ENCODE measurements at regions not wholly inside any gene's neighbourhood (a gene's known extent, or its start where the extent isn't known, plus 50 kb on each side); places are given as distances from the start of the nearest gene placed in this dataset.

DNA sequence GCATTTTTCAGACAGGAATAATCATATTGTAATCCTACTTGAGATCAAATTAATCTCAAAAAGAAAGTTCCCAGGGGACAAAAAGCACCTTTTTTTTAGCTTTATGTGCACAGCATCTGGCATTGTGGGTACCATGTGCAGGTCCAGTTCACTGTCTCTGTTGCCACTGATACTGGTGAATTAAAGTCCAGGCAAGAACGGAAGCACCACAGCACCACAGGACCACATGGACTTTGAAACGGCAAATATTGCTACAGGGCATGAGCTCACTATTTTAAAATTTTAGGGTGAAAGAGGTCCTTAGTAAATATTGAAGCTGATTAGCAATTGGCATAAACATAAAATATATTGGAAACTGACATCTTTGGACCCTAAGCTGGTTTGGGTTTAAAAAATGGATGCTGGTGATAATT, 709.0 kb downstream of the EPM2A start:
- DNase-seq (ENCODE audit: low spot score) = no peak

DNA sequence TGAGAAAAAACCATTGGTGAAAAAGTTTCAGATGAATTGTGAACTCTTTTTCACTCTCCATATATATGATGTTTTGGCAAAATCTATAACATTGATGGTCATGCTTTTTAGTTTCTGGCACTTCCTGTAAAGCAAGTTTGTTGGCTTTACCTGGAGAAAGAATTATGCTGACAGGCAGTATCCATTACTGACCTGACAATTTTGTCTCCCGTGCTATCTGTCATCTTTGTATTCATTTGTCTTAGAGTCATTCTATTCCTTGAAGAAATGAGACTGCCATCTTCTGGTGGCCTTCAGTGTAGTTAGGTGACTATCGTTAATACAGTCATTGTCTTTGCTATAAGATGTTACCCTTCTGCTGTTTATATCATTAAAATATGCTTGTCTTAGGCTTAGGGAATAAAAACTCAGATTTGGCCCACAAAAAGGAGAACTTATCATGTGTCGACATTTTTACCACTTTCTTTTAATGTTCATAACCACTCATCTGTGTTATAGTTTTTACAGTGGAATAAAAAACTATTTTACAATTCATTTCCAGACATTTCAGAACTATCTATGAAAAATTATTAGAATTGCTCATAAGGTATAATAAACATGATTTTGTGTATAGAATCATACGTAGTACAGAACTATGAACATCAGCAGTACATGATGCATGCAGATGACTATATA, 707.0 kb downstream of the EPM2A start:
- DNase-seq (ENCODE audit: low spot score) = peak; percentile 6

DNA sequence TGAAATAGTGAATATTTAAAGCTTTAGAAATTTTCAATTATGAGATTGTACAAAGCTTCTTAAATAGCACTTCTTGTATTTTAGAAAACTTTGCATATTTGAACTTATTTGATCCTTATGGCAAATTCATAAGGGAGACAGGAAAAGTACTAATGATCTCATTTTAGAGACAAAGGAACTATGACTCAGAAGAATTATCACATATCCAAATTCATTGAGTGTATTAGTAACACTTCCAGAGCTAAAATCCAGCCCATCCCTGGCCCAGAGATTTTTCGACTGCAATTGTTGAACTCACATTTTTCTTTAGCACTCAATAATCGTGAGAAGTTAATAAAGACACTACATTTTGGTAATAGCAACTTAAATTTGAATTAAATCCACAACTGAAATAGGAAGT, 704.3 kb downstream of the EPM2A start:
- DNase-seq (ENCODE audit: low spot score) = no peak

DNA sequence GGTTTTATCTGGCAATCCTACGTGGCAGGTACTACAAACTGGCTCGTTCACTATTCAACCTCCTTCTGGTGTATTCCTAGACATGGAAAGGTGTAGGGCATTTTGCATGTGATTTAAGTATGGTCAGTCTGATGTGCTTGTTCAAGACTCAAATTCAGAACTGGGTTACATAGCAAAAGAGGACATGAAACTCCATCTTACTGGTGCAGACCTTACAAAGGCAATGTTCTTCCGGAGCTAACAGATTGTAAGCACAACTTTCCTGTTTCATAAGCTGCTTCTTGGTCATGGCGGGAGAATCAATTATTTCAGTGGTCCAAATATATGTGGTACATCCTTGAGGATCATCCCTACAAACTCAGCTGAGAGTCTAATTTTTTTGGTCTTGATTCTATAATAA, 703.4 kb downstream of the EPM2A start:
- no peak for DNase-seq (ENCODE audit: low spot score)

DNA sequence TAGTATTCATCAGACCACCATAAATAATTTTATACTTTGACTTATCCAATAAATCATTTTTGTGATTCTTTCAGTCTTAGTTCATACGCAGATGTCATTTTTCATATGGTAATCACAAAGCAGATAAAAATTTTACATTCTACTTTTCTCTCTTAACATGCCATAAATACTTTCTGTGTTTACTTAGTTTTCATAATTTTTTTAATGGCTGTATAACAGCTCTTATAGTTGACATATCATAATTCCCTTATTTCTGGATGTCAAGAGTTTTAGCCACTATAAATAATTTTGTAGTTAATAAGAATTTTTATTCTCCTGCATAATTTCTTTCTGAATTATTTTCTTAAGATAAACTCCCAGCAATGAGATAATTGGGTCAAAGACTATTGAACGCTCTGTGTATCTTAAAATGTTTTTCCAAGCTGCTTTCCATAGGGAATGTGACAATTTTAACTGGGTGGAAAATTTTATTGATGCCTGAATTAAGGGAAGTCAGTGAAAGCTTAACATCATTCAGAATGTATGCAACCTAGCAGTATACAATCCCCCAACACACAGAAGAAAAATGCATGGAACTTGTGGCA, 702.7 kb downstream of the EPM2A start:
- DNase-seq (ENCODE audit: low spot score) = no peak

DNA sequence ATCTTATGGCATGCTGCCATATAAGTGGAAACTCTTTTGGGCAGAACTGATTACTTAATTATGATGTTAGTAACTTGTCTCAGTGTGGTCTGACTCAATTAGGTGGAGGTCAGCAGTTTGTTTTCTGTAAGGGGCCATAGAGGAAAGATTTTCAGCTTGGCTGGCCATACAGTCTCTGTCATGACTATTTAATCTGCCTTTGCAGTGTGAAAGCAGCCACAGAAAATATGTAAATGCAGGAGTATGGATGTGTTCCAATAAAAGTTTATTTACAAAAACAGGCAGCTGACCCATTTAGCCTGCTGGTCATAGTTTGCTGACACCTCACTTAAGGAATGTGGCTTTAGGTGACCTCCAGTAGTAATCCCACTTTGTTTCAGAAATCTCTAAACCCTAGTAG, 700.7 kb downstream of the EPM2A start:
- no peak for DNase-seq (ENCODE audit: low spot score)

GRCh38 chr6:145036236-145036635, 699.1 kb downstream of the EPM2A start:
- DNase-seq (ENCODE audit: low spot score) = no peak

DNA sequence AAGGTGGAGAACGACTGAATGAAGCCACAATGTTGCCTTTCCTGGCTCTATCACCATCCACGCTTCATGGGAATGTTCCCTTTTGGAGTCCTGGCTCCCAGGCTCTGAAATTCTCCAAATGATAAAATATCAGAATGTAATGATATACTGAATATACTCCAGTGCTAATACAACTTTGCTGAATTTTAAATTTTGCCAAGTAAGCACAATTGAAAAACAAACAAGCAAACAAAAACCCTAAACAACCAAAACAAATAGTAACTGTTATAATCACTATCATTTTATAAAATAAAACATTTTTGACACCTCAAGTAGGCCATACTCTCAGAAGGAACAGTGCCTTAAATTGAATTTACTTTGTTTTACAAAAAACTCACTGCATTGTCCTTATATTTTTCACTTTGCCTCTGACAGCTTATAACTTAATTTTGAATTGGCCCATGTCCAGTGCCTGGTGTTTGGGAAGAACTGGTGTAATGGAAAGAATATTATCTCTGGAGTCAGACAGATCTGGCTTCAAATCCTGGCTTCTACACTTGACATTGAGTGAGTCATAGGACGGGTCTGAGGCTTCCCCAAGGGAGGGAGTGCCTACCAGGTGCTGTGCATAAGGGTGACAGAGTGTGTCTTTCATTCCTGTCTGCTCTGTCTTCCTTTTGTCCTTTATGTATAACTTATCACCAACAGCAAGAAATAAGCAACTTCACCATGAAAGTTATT, 698.3 kb downstream of the EPM2A start:
- no peak for DNase-seq (ENCODE audit: low spot score)

GRCh38 chr6:145042559-145042958, 692.8 kb downstream of the EPM2A start:
- no peak for DNase-seq (ENCODE audit: low spot score)

- no peak for DNase-seq (ENCODE audit: low spot score)
These were observed 691.3 kb downstream of the EPM2A start for GRCh38 chr6:145043926-145044500.

DNA sequence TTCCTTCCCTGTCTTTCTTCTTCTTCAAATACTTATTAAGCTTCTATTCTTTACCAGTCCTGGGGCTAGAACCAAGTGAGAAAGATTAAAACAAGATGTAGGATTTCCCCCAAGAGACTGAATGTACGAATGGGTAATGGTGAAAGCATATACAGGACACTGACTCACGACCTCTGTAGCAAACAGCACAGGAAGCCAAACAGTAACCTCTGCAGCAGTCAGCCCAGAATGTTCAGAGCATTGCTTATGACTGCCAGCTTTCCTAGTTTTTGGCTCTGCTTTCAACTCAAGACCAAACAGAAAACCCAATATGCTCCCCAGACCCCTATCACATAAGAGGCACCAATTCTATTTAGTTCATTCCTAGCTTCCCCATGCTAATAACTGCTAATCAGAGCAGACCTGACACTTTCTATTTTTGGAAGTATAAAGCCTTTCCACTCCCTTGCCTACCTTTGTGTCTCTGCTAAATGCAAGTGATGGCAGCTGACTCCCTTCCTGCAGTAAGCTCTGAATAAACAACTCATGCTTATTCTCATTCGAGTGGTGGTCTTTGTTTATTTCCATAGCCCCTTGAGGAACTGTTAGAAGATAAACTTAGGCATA, 690.6 kb downstream of the EPM2A start:
- no peak for DNase-seq (ENCODE audit: low spot score)

DNA sequence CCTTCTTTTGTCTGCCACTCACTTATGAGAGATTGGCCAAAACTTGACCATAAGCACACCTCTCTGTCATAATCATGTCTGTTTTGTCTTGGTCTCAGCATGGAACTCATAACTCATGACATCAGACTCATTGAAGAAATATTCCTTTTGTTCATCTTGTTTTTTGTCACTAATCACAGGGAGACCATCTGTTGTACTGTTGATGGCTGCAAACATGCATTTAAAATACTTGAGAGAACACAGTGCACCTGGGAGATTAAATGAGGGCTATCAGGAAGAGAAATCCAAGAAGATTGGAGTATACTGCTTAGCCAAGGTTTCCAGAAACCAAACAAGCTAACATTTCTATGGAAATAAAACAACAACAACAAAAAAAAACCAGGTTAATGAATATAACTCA, 689.7 kb downstream of the EPM2A start:
- no peak for DNase-seq (ENCODE audit: low spot score)

DNA sequence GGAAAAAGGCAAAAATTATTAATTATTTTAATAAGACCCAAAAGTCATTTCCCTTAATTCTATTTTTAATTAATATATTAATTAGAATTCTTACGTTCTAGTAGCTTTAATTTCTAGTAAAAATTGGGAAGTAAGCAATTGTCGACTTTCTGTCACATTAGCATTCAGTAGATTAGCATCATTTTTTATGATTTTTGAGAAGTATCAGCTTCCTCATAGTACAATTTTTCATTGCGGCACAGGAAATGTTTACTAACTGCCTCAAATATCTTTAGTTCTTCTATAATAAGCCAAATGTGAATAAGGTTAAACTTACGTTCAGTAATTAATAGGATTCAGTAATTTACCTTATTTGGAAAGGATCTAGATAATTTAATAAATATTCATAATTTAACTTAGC, 687.4 kb downstream of the EPM2A start:
- DNase-seq (ENCODE audit: low spot score) = no peak

GRCh38 chr6:145051661-145052060, 683.7 kb downstream of the EPM2A start:
- no peak for DNase-seq (ENCODE audit: low spot score)

DNA sequence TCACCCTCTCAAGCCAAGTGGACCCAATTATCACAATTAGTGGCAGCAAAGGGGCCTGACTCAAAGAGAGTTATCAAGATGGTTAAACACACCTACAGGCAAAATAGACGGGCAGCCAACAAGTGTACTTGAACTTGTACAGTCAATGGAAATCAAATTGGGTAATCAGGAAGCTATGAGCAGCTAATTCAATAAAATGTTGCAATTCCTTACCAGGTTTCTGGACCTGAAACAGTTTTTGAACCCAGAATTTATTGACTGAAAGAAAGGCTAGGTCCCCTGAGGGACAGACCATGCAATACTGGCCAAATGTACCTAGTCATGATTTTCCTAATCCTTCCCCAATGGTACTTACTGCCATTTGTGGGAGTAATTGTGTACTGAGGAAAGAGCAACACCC, 679.8 kb downstream of the EPM2A start:
- DNase-seq (ENCODE audit: low spot score) = no peak

- DNase-seq (ENCODE audit: low spot score) = no peak
These were observed 674.6 kb downstream of the EPM2A start for GRCh38 chr6:145060714-145061113.

GRCh38 chr6:145063091-145063490, 672.2 kb downstream of the EPM2A start:
- DNase-seq (ENCODE audit: low spot score) = no peak

GRCh38 chr6:145067430-145067829, 667.9 kb downstream of the EPM2A start:
- no peak for DNase-seq (ENCODE audit: low spot score)

DNA sequence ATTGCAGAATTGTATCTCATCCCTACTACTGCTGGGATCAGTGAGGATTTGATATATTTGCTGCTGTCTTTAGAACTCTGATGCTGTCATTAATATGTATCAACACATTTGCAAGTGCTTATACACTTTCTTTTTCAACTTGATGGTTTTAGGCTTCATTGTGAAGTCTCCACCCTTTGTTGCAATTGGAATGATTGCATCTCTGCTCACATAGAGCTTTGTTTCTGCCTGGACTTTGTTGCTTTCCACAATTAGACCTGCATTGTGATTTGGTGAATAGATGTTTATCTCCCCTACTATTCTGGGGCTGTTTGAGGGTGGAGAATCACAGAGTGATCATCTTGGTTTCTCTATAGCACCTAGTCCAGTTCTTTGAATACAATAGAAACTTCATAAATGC, 666.7 kb downstream of the EPM2A start:
- no peak for DNase-seq (ENCODE audit: low spot score)

DNA sequence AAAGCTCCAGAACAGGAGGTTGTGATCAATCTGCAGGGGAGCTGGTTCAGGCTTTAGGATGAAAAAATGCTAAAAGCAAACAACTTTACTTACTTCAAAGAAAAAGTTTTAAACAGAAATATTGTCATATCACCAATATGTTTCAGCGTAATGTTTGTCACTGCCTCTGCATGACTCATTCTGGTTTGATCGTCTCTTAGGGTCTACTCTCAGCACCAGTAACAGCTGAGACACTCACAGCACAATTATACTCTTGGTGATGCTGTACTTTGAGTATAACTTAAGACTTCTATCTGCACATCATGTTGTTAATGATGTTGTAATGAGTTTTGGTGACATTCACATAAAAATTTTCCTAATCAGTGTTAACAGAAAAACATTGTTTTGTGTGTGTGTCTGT, 665.4 kb downstream of the EPM2A start:
- no peak for DNase-seq (ENCODE audit: low spot score)

DNA sequence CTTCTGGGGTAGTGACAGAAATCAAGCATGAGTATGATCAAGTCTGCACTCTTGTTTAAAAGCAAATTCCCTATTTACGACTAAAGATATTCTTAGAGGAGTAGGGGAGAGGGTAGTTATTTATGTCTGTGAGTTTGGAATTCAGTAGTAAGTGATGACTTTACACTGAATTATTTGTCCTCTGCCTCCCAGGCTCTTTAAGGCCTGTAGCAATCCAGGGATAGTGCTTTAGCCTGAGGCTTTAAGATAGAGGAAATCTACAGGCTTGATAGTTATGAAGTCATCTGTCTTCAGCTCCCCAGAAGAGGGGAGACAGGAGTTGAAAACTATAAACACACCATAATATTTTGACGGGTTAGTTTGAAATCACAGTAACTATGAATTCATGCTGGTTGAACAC, 664.5 kb downstream of the EPM2A start:
- DNase-seq (ENCODE audit: low spot score) = no peak

- no peak for DNase-seq (ENCODE audit: low spot score)
These were observed 663.5 kb downstream of the EPM2A start for GRCh38 chr6:145071836-145072235.

DNA sequence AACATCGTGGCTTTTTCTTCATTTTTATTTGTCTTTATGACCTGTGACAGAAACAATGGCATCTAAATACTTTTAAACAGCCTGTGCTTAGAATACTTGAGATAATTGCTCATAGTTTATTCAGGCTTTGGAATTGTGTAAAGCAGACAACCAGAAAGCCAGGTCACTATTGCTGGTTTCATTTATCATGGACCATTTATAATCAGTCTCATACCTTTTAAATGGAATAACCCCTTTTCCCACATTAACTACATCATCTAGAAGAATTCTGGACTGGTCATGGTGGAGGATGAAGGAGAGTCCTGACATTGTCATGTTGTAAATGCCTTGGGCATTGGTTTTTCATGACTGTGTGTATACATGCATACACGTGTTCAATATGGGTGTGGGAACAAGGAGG, 661.5 kb downstream of the EPM2A start:
- DNase-seq (ENCODE audit: low spot score) = no peak

Data from germinal center (tissue), 1 donor.